Upper lobe of right lung (tissue), 1 donor: ENCODE measurements at regions not wholly inside any gene's neighbourhood (a gene's known extent, or its start where the extent isn't known, plus 50 kb on each side); places are given as distances from the start of the nearest gene placed in this dataset.
"Not testable (repeated sequence)": the region's sequence is repeated elsewhere in the genome, so short reads cannot be mapped to it uniquely, and the experiment has no call there.

Source experiments
- ATAC-seq: fragments of 200-7000 bp; cut with Tn5 transposase; one replicate; pipeline ENCODE4 v1.9.1; 2020; ENCODE audit warnings: mild to moderate bottlenecking, moderate library complexity
- DNase-seq: peaks from one replicate; pipeline ENCODE4 v3.0.0-alpha.2; 2020
- H3K27ac ChIP-seq: fragments of 200-600 bp; one replicate; pipeline ENCODE4 v1.8.0; 2022
- H3K27me3 ChIP-seq: fragments of 200-600 bp; one replicate; pipeline ENCODE4 v1.8.0; 2022; ENCODE audit warnings: mild to moderate bottlenecking
- H3K36me3 ChIP-seq: fragments of 200-600 bp; one replicate; pipeline ENCODE4 v1.8.0; 2022
- H3K4me1 ChIP-seq: fragments of 200-600 bp; one replicate; pipeline ENCODE4 v1.8.0; 2022
- H3K4me3 ChIP-seq: fragments of 200-600 bp; one replicate; pipeline ENCODE4 v1.8.0; 2022; ENCODE audit warnings: mild to moderate bottlenecking
- H3K9me3 ChIP-seq: fragments of 200-600 bp; one replicate; pipeline ENCODE4 v1.8.0; 2022
- intact Hi-C: fragments of 100-400 bp; cut with DNase I; formaldehyde crosslinking; loops from one replicate; pipeline ENCODE4 v1.11.0; 2022
- TF ChIP-seq, protein P1 (sequence below): fragments of 200-600 bp; IDR thresholded peaks from one replicate; pipeline ENCODE4 v1.8.0; 2022; ENCODE audit warnings: antibody characterized with exemption
- donor health status: DM: no; HTN: yes; CAD: no; lungs with severe emphysema.

DNA sequence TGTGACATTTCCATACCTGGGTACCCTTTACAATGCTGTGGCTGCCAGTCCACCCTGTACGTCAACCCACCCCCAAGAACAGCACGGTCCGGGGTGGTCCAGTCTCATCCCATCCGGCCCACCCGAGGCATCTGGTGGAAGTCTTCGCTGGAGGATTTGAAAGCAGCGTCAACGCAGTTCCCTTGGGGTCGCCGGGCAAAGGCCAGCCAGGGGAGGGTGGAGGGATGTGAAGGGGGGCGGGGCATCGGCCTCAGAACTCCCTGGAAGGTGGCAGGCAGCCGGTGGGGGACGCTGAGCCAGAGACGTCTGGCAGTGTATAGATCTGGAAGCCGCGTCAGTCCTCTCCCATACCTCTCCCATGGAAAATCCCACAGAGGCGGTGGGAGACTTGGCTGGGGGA lies 1944.0 kb upstream of the DEFB115 start:
- intact Hi-C loops: no loop called here
- no peak overlapping the region for H3K4me3 ChIP-seq
- TF ChIP-seq, protein P1, sequence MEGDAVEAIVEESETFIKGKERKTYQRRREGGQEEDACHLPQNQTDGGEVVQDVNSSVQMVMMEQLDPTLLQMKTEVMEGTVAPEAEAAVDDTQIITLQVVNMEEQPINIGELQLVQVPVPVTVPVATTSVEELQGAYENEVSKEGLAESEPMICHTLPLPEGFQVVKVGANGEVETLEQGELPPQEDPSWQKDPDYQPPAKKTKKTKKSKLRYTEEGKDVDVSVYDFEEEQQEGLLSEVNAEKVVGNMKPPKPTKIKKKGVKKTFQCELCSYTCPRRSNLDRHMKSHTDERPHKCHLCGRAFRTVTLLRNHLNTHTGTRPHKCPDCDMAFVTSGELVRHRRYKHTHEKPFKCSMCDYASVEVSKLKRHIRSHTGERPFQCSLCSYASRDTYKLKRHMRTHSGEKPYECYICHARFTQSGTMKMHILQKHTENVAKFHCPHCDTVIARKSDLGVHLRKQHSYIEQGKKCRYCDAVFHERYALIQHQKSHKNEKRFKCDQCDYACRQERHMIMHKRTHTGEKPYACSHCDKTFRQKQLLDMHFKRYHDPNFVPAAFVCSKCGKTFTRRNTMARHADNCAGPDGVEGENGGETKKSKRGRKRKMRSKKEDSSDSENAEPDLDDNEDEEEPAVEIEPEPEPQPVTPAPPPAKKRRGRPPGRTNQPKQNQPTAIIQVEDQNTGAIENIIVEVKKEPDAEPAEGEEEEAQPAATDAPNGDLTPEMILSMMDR: no peak
- no peaks in the 10 kb centered on the region for H3K27me3 ChIP-seq
- DNase-seq (no peak), ATAC-seq (no peak)
- H3K9me3 ChIP-seq: no peaks in the 10 kb centered on the region
- no peaks in the 10 kb centered on the region for H3K4me1 ChIP-seq
- H3K27ac ChIP-seq: no peak overlapping the region
- no peaks in the 10 kb centered on the region for H3K36me3 ChIP-seq

- DNase-seq (no peak), ATAC-seq (no peak)
- Histone ChIP-seq H3K9me3 (no peaks in the 10 kb centered on the region), H3K27me3 (no peaks in the 10 kb centered on the region), H3K4me3 (no peak overlapping the region), H3K36me3 (no peaks in the 10 kb centered on the region), H3K27ac (no peak overlapping the region), H3K4me1 (no peaks in the 10 kb centered on the region)
- intact Hi-C loops: no loop called here
- TF ChIP-seq, protein P1: no peak
Observed at GRCh38 chr20:29314294-29314693, 1943.2 kb upstream of the DEFB115 start.

GRCh38 chr20:29318871-29319461 lies 1938.5 kb upstream of the DEFB115 start:
- Histone ChIP-seq H3K4me1 (no peaks in the 10 kb centered on the region), H3K27me3 (no peaks in the 10 kb centered on the region), H3K4me3 (no peak overlapping the region), H3K27ac (no peak overlapping the region), H3K9me3 (no peaks in the 10 kb centered on the region), H3K36me3 (no peaks in the 10 kb centered on the region)
- ATAC-seq: no peak
- no peak for DNase-seq
- TF ChIP-seq, protein P1: no peak
- intact Hi-C loops: no loop called here

DNA sequence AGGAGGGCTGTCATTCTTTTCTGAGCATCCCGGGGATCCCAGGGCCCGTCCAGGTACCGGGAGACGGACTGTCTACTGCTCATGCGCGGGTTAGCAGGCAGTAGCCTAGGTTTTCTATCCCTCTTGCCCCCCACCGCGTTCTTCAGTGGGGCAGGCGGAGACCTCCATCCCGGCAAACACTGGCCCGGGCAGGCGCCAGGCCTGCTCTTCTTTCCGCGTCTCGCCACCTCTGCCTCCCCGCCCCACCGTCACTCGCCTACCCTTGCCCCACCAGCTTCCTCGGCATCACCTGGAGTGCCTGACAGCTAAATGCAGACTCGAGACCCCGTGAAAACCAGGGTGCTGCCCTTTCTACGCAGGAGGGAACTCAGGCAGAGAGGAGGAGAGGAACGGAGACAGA lies 1937.7 kb upstream of the DEFB115 start:
- no peak for DNase-seq

DNA sequence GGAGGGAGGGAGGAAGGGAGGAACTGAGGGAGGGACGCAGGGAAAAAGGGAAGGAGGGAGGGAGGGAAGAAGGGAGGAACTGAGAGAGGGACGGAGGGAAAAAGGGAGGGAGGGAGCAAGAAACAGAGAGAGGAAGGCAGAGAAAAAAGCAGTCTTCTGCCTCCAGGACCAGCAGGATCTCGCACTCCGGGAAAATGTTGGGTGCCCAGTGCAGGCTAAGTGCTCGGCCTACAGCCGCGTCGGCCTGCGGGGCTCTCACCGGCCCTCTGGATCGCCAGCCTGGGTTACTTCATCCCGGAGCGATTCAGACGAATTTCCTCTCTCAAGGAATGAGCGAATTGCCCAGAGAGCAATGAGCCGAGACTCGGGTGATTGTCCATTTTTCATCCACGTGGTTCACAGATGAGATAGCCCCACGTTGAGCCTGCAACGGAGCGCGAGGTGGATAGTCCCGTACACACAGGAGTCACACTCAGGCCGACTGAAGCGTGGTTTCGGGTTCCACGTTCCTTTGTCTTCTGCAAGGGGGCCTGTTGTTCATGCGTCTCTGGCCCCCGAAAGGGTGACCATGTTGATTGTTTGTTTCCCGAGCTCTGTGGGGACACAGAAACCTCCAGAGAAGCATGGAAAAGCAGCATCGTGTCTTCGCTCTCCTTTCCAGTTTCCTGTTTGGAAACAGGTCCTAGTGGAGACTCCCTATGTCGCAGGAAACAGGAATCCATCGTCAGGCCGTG lies 1937.1 kb upstream of the DEFB115 start:
- H3K27me3 ChIP-seq, intact Hi-C loops, H3K27ac ChIP-seq, H3K36me3 ChIP-seq, ATAC-seq, H3K4me3 ChIP-seq, DNase-seq, H3K4me1 ChIP-seq, H3K9me3 ChIP-seq: not testable (repeated sequence)

More for the DNA sequence above, 1937.7 kb upstream of the DEFB115 start:
- Histone ChIP-seq H3K9me3 (no peaks in the 10 kb centered on the region), H3K36me3 (no peaks in the 10 kb centered on the region), H3K27ac (no peak overlapping the region), H3K4me1 (no peaks in the 10 kb centered on the region), H3K4me3 (no peak overlapping the region), H3K27me3 (no peaks in the 10 kb centered on the region)
- no peak for ATAC-seq
- intact Hi-C loops: no loop called here
- TF ChIP-seq, protein P1: no peak

DNA sequence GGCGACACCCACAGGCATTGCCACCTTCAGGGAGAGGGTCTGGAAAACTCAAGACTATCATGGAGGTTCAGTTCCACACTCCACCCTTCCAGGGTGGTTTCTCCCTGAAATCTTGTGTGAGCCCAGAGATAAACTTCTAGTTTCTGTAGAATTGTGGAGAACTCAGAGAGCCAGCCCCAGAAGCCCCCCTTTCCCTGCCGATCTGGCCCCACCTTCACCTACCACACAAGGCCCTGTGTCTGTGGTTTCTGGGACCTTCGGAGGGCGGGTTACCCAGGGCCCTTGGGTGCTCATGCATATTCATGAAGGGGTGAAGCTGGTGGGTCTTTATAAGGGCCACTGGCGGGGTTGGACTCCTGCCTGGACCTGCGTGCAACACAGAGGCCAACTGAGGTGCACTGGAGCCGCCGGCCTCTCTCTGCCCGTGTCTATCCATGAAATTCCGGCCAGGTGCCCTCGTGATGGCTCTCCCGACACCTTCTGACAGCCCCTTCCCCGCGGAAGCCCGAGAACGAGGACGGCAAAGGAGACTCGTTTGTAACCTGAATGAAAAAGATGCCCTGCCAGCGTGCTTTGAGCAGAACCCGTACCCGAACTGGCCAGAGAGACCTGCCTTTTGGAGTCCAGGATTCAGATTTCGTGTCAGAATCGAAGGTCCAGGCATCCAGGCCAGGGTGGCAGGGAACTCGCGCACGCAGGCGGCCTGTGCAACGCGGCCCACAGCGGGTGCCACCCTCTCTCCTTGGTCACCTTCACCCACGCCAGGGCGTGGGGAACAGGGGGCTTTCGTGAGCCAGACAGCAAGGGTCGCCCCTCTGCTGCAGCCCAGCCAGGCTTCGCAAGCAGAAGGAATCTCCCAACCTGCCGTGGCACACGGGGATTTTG lies 1933.6 kb upstream of the DEFB115 start:
- H3K9me3 ChIP-seq, H3K4me1 ChIP-seq: not testable (repeated sequence)

GRCh38 chr20:29324516-29325303 lies 1932.8 kb upstream of the DEFB115 start:
- intact Hi-C loops, H3K27me3 ChIP-seq, H3K9me3 ChIP-seq, DNase-seq, H3K4me3 ChIP-seq, H3K36me3 ChIP-seq, H3K4me1 ChIP-seq, H3K27ac ChIP-seq, ATAC-seq: not testable (repeated sequence)

More for the DNA sequence above, 1933.6 kb upstream of the DEFB115 start:
- DNase-seq, H3K27me3 ChIP-seq, H3K27ac ChIP-seq, intact Hi-C loops, ATAC-seq, H3K36me3 ChIP-seq, H3K4me3 ChIP-seq: not testable (repeated sequence)
